HL-60/S4 treated with retinoic acid at 250 ng/mL for 4 days and 3 days (cell line): ENCODE measurements at regions not wholly inside any gene's neighbourhood (a gene's known extent, or its start where the extent isn't known, plus 50 kb on each side); places are given as distances from the start of the nearest gene placed in this dataset.

Experiments
- in situ Hi-C: fragments of 300-500 bp; cut with MboI; formaldehyde crosslinking; loops from 2 replicates; pipeline ENCODE4 v1.7.0; 2022; ENCODE audit warnings: low sequenced_read_pairs

- in situ Hi-C loops = no loop called here
Measured at GRCh38 chr9:88657893-88658292, 122.9 kb downstream of the NXNL2 start.

- in situ Hi-C loops = no loop called here
Measured at GRCh38 chr9:88658311-88658822, 123.4 kb downstream of the NXNL2 start.

GRCh38 chr9:88659126-88659525 is 124.1 kb downstream of the NXNL2 start:
- in situ Hi-C loops = no loop called here

GRCh38 chr9:88660611-88661010 is 125.6 kb downstream of the NXNL2 start:
- in situ Hi-C loops = no loop called here

- in situ Hi-C loops = no loop called here
Measured at GRCh38 chr9:88661759-88662158, 126.8 kb downstream of the NXNL2 start.

GRCh38 chr9:88663771-88664419 is 128.9 kb downstream of the NXNL2 start:
- in situ Hi-C loops = no loop called here

- in situ Hi-C loops = no loop called here
Measured at GRCh38 chr9:88664773-88665172, 129.8 kb downstream of the NXNL2 start.

GRCh38 chr9:88672874-88673689 is 138.1 kb downstream of the NXNL2 start:
- in situ Hi-C loops = no loop called here

GRCh38 chr9:88673886-88674285 is 138.9 kb downstream of the NXNL2 start:
- in situ Hi-C loops = no loop called here

- in situ Hi-C loops = no loop called here
Measured at GRCh38 chr9:88676644-88677043, 141.7 kb downstream of the NXNL2 start.

GRCh38 chr9:88678008-88678407 is 143.0 kb downstream of the NXNL2 start:
- in situ Hi-C loops = no loop called here

- in situ Hi-C loops = no loop called here
Measured at GRCh38 chr9:88678431-88678830, 143.5 kb downstream of the NXNL2 start.

GRCh38 chr9:88680041-88680440 is 145.1 kb downstream of the NXNL2 start:
- in situ Hi-C loops = no loop called here

- in situ Hi-C loops = no loop called here
Measured at GRCh38 chr9:88680505-88681160, 145.7 kb downstream of the NXNL2 start.

GRCh38 chr9:88681434-88681833 is 146.5 kb downstream of the NXNL2 start:
- in situ Hi-C loops = no loop called here

- in situ Hi-C loops = no loop called here
Measured at GRCh38 chr9:88682431-88682831, 147.5 kb downstream of the NXNL2 start.

GRCh38 chr9:88684046-88684445 is 149.1 kb downstream of the NXNL2 start:
- in situ Hi-C loops = no loop called here

- in situ Hi-C loops = no loop called here
Measured at GRCh38 chr9:88684845-88685244, 149.9 kb downstream of the NXNL2 start.

GRCh38 chr9:88685966-88686365 is 151.0 kb downstream of the NXNL2 start:
- in situ Hi-C loops = no loop called here

GRCh38 chr9:88689509-88690298 is 154.7 kb downstream of the NXNL2 start:
- in situ Hi-C loops = no loop called here

- in situ Hi-C loops = no loop called here
Measured at GRCh38 chr9:88690628-88691027, 155.7 kb downstream of the NXNL2 start.
